ENCODE measurements at regions not wholly inside any gene's neighbourhood (a gene's known extent, or its start where the extent isn't known, plus 50 kb on each side); places are given as distances from the start of the nearest gene placed in this dataset.

GRCh38 chr9:85244856-85245255 is 496.9 kb downstream of the AGTPBP1 start:
- TF ChIP-seq SMC3 (conservative IDR thresholded peaks at IDR 0.05; ENCODE audit: poor library complexity), result no peak
- no peak for TF ChIP-seq CTCF (IDR thresholded peaks at IDR 0.05; ENCODE audit: poor library complexity, severe bottlenecking)
